Activated CD8-positive, alpha-beta T cell treated with anti-CD3 and anti-CD28 coated beads for 36 hours (primary cell): ENCODE measurements at regions not wholly inside any gene's neighbourhood (a gene's known extent, or its start where the extent isn't known, plus 50 kb on each side); places are given as distances from the start of the nearest gene placed in this dataset.
"Not testable (repeated sequence)": the region's sequence is repeated elsewhere in the genome, so short reads cannot be mapped to it uniquely, and the experiment has no call there.

ENCODE experiments used
- ATAC-seq: fragments of 200-7000 bp; cut with Tn5 transposase; one replicate; pipeline ENCODE4 v1.10.0; 2021; ENCODE audit warnings: mild to moderate bottlenecking, moderate library complexity
- CTCF ChIA-PET: fragments of 350-600 bp; sonication (Branson Sonifier 250); formaldehyde crosslinking; loops from one replicate; lab custom pipeline; 2021; ENCODE audit warnings: antibody characterized with exemption; lab: Charles Lee
- POLR2A ChIA-PET: fragments of 350-600 bp; sonication (Branson Sonifier 250); formaldehyde crosslinking; loops from one replicate; lab custom pipeline; 2021; ENCODE audit warnings: antibody characterized with exemption; lab: Charles Lee
- DNase-seq: peaks from one replicate; pipeline ENCODE4 v3.0.0-alpha.2; 2020
- H3K27ac Mint-ChIP-seq: one replicate; pipeline ENCODE4 v1.8.0; 2021; ENCODE audit warnings: mild to moderate bottlenecking, mixed read lengths
- H3K27me3 Mint-ChIP-seq: one replicate; pipeline ENCODE4 v1.8.0; 2021; ENCODE audit warnings: mixed read lengths
- H3K36me3 Mint-ChIP-seq: one replicate; pipeline ENCODE4 v1.8.0; 2021; ENCODE audit warnings: low read depth, mixed read lengths
- H3K4me1 Mint-ChIP-seq: one replicate; pipeline ENCODE4 v1.8.0; 2021; ENCODE audit warnings: low read depth, mixed read lengths
- H3K4me3 Mint-ChIP-seq: one replicate; pipeline ENCODE4 v1.8.0; 2021; ENCODE audit warnings: mild to moderate bottlenecking, moderate library complexity, mixed read lengths
- H3K9me3 Mint-ChIP-seq: one replicate; pipeline ENCODE4 v1.8.0; 2021; ENCODE audit warnings: mixed read lengths
- CTCF ChIP-seq: fragments of 200-600 bp; IDR thresholded peaks from one replicate; pipeline ENCODE4 v1.8.0; 2022; ENCODE audit warnings: antibody characterized with exemption, mild to moderate bottlenecking
- intact Hi-C: fragments of 100-400 bp; cut with micrococcal nuclease; formaldehyde crosslinking; loops from one replicate; pipeline ENCODE4 v1.10.0; 2022

GRCh38 chr2:176947754-176948153 lies 264.8 kb upstream of the HNRNPA3 start:
- DNase-seq (no peak), ATAC-seq (no peak)
- no peak for TF ChIP-seq CTCF
- intact Hi-C loops, result no loop called here
- H3K36me3 Mint-ChIP-seq, result no peaks in the 10 kb centered on the region
- ChIA-PET CTCF (no interaction called here), POLR2A (no interaction called here)
- no peaks in the 10 kb centered on the region for H3K4me1 Mint-ChIP-seq
- peaks cover 4% of the 10 kb centered on the region for H3K9me3 Mint-ChIP-seq
- no peaks in the 10 kb centered on the region for H3K27me3 Mint-ChIP-seq
- no peak overlapping the region for H3K4me3 Mint-ChIP-seq
- no peak overlapping the region for H3K27ac Mint-ChIP-seq

GRCh38 chr2:176951218-176951617 lies 261.4 kb upstream of the HNRNPA3 start:
- CTCF ChIA-PET, ATAC-seq, H3K4me3 Mint-ChIP-seq, H3K9me3 Mint-ChIP-seq, H3K27ac Mint-ChIP-seq, POLR2A ChIA-PET, H3K27me3 Mint-ChIP-seq, H3K4me1 Mint-ChIP-seq, DNase-seq, intact Hi-C loops, H3K36me3 Mint-ChIP-seq: not testable (repeated sequence)

- H3K9me3 Mint-ChIP-seq, result no peaks in the 10 kb centered on the region
- ATAC-seq (no peak), DNase-seq (no peak)
- no peaks in the 10 kb centered on the region for H3K4me1 Mint-ChIP-seq
- ChIA-PET POLR2A (no interaction called here), CTCF (no interaction called here)
- TF ChIP-seq CTCF, result no peak
- no peak overlapping the region for H3K4me3 Mint-ChIP-seq
- H3K36me3 Mint-ChIP-seq, result no peaks in the 10 kb centered on the region
- intact Hi-C loops, result no loop called here
- peaks cover 6% of the 10 kb centered on the region for H3K27me3 Mint-ChIP-seq
- no peak overlapping the region for H3K27ac Mint-ChIP-seq
These were observed 255.8 kb upstream of the HNRNPA3 start for GRCh38 chr2:176956791-176957190.

- Mint-ChIP-seq H3K4me1 (no peaks in the 10 kb centered on the region), H3K27me3 (peaks cover 12% of the 10 kb centered on the region), H3K9me3 (no peaks in the 10 kb centered on the region), H3K4me3 (no peak overlapping the region), H3K27ac (no peak overlapping the region), H3K36me3 (no peaks in the 10 kb centered on the region)
- no peak for TF ChIP-seq CTCF
- DNase-seq (no peak), ATAC-seq (no peak)
- intact Hi-C loops, result no loop called here
- ChIA-PET CTCF (no interaction called here), POLR2A (no interaction called here)
These were observed 253.0 kb upstream of the HNRNPA3 start for GRCh38 chr2:176959614-176960013.

- TF ChIP-seq CTCF, result no peak
- ChIA-PET CTCF (no interaction called here), POLR2A (no interaction called here)
- DNase-seq (no peak), ATAC-seq (no peak)
- Mint-ChIP-seq H3K4me3 (no peak overlapping the region), H3K27me3 (peaks cover 14% of the 10 kb centered on the region), H3K9me3 (no peaks in the 10 kb centered on the region), H3K27ac (no peak overlapping the region), H3K4me1 (no peaks in the 10 kb centered on the region), H3K36me3 (no peaks in the 10 kb centered on the region)
- intact Hi-C loops, result no loop called here
These were observed 252.5 kb upstream of the HNRNPA3 start for GRCh38 chr2:176960061-176960460.
